Upper lobe of right lung (tissue), 1 donor: ENCODE measurements at regions not wholly inside any gene's neighbourhood (a gene's known extent, or its start where the extent isn't known, plus 50 kb on each side); places are given as distances from the start of the nearest gene placed in this dataset.
A peak's percentile ranks its signal among the peaks of the same experiment; 100 is the strongest.

Experiments used
- ATAC-seq: fragments of 200-7000 bp; cut with Tn5 transposase; one replicate; pipeline ENCODE4 v1.9.1; 2020; ENCODE audit warnings: mild to moderate bottlenecking, moderate library complexity
- DNase-seq: peaks from one replicate; pipeline ENCODE4 v3.0.0-alpha.2; 2020
- H3K27ac ChIP-seq: fragments of 200-600 bp; one replicate; pipeline ENCODE4 v1.8.0; 2022
- H3K27me3 ChIP-seq: fragments of 200-600 bp; one replicate; pipeline ENCODE4 v1.8.0; 2022; ENCODE audit warnings: mild to moderate bottlenecking
- H3K36me3 ChIP-seq: fragments of 200-600 bp; one replicate; pipeline ENCODE4 v1.8.0; 2022
- H3K4me1 ChIP-seq: fragments of 200-600 bp; one replicate; pipeline ENCODE4 v1.8.0; 2022
- H3K4me3 ChIP-seq: fragments of 200-600 bp; one replicate; pipeline ENCODE4 v1.8.0; 2022; ENCODE audit warnings: mild to moderate bottlenecking
- H3K9me3 ChIP-seq: fragments of 200-600 bp; one replicate; pipeline ENCODE4 v1.8.0; 2022
- intact Hi-C: fragments of 100-400 bp; cut with DNase I; formaldehyde crosslinking; loops from one replicate; pipeline ENCODE4 v1.11.0; 2022
- TF ChIP-seq, protein P1 (sequence below): fragments of 200-600 bp; IDR thresholded peaks from one replicate; pipeline ENCODE4 v1.8.0; 2022; ENCODE audit warnings: antibody characterized with exemption
- donor health status: DM: no; HTN: yes; CAD: no; lungs with severe emphysema.

DNA sequence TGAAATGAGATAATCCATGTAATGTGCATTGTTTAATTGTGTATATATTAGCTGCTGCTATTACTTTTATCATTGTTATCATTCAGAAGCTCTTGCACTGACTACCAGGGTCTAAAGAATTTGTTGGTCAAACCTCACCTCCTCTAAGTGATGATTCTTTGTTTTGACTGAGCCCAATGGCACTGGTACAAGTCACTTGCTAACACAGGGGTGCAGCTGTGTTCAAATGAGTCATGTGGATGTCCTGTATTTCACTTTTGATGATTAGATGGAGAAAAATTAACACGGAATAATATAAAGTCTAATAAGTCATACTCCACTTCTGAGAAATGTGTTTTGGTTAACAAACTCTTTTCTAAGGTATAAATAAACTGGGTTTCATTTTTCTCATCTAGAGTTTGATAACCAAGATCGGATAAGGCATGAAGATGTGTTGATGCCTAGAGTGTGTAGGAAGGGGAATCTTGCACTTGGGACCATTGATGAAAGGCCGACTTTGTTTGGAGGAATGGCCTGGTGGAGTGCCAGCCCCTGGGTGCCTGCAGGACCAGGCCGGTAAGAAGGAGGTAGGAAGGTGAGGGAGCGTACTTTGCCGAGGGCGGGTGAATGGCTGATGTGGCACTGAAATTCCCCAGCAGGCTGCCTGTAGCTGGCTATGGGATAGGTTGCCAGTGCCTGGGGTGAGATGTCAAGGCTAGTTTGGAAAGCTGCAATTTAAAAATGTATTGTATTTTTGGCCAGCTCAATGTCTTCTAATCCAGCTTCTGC lies 244.7 kb upstream of the ZPLD1 start:
- ATAC-seq (no peak), DNase-seq (peak; percentile 47)
- no peak overlapping the region for H3K27ac ChIP-seq
- no peaks in the 10 kb centered on the region for H3K9me3 ChIP-seq
- TF ChIP-seq, protein P1, sequence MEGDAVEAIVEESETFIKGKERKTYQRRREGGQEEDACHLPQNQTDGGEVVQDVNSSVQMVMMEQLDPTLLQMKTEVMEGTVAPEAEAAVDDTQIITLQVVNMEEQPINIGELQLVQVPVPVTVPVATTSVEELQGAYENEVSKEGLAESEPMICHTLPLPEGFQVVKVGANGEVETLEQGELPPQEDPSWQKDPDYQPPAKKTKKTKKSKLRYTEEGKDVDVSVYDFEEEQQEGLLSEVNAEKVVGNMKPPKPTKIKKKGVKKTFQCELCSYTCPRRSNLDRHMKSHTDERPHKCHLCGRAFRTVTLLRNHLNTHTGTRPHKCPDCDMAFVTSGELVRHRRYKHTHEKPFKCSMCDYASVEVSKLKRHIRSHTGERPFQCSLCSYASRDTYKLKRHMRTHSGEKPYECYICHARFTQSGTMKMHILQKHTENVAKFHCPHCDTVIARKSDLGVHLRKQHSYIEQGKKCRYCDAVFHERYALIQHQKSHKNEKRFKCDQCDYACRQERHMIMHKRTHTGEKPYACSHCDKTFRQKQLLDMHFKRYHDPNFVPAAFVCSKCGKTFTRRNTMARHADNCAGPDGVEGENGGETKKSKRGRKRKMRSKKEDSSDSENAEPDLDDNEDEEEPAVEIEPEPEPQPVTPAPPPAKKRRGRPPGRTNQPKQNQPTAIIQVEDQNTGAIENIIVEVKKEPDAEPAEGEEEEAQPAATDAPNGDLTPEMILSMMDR: no peak
- H3K4me1 ChIP-seq: peaks cover 7% of the 10 kb centered on the region
- H3K36me3 ChIP-seq: no peaks in the 10 kb centered on the region
- no peaks in the 10 kb centered on the region for H3K27me3 ChIP-seq
- intact Hi-C loops: no loop called here
- H3K4me3 ChIP-seq: no peak overlapping the region

DNA sequence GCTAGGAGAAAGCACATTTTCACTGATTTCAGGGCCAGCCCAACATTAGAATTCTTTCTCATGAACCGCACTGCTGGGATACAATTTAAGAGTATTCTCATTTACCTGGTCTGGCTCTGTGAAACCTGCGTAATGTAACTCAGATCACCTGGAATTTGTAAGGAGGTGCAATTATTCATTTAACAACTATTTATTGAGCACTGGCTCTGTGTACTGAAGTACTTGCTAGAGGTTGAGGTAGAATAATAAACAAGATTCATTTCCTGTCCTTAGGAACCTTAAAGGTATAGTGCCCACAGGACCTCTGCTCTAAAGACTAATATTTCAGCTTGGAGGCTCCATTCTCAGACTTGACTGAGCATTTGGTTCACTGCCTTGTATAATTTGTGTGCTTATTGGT lies 242.2 kb upstream of the ZPLD1 start:
- ATAC-seq (peak; percentile 42), DNase-seq (no peak)
- no peaks in the 10 kb centered on the region for H3K36me3 ChIP-seq
- H3K27ac ChIP-seq: no peak overlapping the region
- no peaks in the 10 kb centered on the region for H3K27me3 ChIP-seq
- intact Hi-C loops: no loop called here
- H3K4me3 ChIP-seq: no peak overlapping the region
- H3K9me3 ChIP-seq: no peaks in the 10 kb centered on the region
- H3K4me1 ChIP-seq: peaks cover 7% of the 10 kb centered on the region
- TF ChIP-seq, protein P1: no peak

DNA sequence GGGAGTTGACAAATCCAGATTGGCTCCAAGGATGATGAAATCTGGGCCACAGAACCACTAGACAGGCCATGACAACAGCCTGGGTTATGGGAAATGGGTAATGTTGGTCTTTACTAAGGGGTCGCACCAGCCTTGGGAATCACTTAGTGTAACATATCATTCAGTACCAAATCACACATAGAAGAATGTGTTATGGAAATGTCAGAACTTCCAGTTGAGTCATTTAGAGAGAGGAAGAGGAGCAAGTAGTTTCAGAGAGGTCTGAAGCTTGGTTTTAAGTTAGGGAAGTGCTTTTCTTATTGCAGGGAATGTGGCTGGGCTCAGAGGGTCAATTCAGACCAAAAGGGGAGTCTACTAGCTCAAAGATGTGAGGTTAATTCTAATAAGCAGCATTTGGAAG lies 241.6 kb upstream of the ZPLD1 start:
- no peaks in the 10 kb centered on the region for H3K36me3 ChIP-seq
- no peak overlapping the region for H3K27ac ChIP-seq
- TF ChIP-seq, protein P1: no peak
- ATAC-seq: no peak
- no peak for DNase-seq
- H3K9me3 ChIP-seq: no peaks in the 10 kb centered on the region
- no peak overlapping the region for H3K4me3 ChIP-seq
- intact Hi-C loops: no loop called here
- H3K27me3 ChIP-seq: no peaks in the 10 kb centered on the region
- peaks cover 7% of the 10 kb centered on the region for H3K4me1 ChIP-seq

DNA sequence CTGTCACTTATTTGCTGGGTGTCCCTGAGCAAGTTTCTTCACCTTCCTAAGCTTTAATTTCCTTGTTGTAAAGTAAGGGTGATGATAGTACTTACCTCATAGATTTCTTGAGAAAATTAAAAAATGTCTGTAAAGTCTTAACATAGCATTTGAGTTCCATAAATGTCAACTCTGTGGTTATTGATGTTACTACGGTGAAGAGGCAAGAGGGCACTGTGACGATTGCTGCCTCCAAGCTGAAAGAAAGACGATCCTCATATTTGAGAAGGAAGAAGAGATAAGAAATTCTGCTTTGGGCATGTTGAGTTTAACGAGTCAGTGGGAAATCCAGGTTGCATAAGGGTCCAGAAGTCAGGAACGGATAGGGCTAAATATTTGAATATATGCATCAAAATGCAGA lies 240.8 kb upstream of the ZPLD1 start:
- no peak for DNase-seq
- H3K27ac ChIP-seq: no peak overlapping the region

DNA sequence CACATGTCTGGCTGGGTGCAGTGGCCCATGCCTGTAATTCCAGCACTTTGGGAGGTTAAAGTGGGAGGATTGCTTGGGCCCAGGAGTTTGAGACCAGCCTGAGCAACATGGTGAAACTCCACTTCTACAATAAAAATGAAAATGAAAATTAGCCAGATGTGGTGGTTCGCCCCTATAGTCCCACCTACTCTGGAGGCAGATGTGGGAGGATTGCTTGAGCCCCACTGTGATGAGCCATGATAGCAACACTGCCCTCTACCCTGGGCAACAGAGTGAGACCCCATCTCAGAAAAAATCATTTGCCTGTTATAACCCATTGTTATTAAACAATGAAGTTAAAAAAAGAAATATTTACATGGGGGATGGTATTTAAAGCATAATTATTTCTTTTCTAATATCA lies 240.1 kb upstream of the ZPLD1 start:
- no peak overlapping the region for H3K4me3 ChIP-seq
- no peak for DNase-seq
- ATAC-seq: no peak
- no peaks in the 10 kb centered on the region for H3K27me3 ChIP-seq
- TF ChIP-seq, protein P1: no peak
- intact Hi-C loops: no loop called here
- no peaks in the 10 kb centered on the region for H3K36me3 ChIP-seq
- H3K4me1 ChIP-seq: peaks cover 7% of the 10 kb centered on the region
- peak overlapping the region; percentile 55 for H3K27ac ChIP-seq
- H3K9me3 ChIP-seq: no peaks in the 10 kb centered on the region

More for the DNA sequence above, 240.8 kb upstream of the ZPLD1 start:
- H3K9me3 ChIP-seq: no peaks in the 10 kb centered on the region
- H3K27me3 ChIP-seq: no peaks in the 10 kb centered on the region
- H3K36me3 ChIP-seq: no peaks in the 10 kb centered on the region
- no peak for ATAC-seq
- intact Hi-C loops: no loop called here
- H3K4me3 ChIP-seq: no peak overlapping the region
- peaks cover 7% of the 10 kb centered on the region for H3K4me1 ChIP-seq
- TF ChIP-seq, protein P1: no peak
